MG63 (cell line): ENCODE measurements at regions not wholly inside any gene's neighbourhood (a gene's known extent, or its start where the extent isn't known, plus 50 kb on each side); places are given as distances from the start of the nearest gene placed in this dataset.
"Not testable (repeated sequence)": the region's sequence is repeated elsewhere in the genome, so short reads cannot be mapped to it uniquely, and the experiment has no call there.

ENCODE experiments used
- DNase-seq: peaks from one replicate; pipeline ENCODE4 v3.0.0-alpha.2; 2020
- H3K27me3 ChIP-seq: fragments of 250-450 bp; sonication (Bioruptor Pico); 2 replicates; pipeline ENCODE4 v1.5.1; 2020; ENCODE audit warnings: mild to moderate bottlenecking, moderate library complexity
- H3K36me3 ChIP-seq: fragments of 250-450 bp; sonication (Bioruptor Pico); 2 replicates; pipeline ENCODE4 v1.5.1; 2020; ENCODE audit warnings: mild to moderate bottlenecking, moderate library complexity
- H3K4me3 ChIP-seq: fragments of 250-450 bp; sonication (Bioruptor Pico); 2 replicates; pipeline ENCODE4 v1.5.1; 2020; ENCODE audit warnings: mild to moderate bottlenecking, moderate library complexity
- H3K9me3 ChIP-seq: fragments of 250-450 bp; sonication (Bioruptor Pico); 2 replicates; pipeline ENCODE4 v1.5.1; 2020; ENCODE audit warnings: mild to moderate bottlenecking, moderate library complexity

- no peaks in the 10 kb centered on the region for H3K36me3 ChIP-seq
- no peak for DNase-seq
- no peak overlapping the region for H3K4me3 ChIP-seq
- no peaks in the 10 kb centered on the region for H3K9me3 ChIP-seq
- H3K27me3 ChIP-seq, result no peaks in the 10 kb centered on the region
These were observed 334.5 kb upstream of the KCNMB2 start for GRCh38 chr3:178201714-178202113.

- H3K4me3 ChIP-seq, result no peak overlapping the region
- DNase-seq, result no peak
- no peaks in the 10 kb centered on the region for H3K27me3 ChIP-seq
- no peaks in the 10 kb centered on the region for H3K36me3 ChIP-seq
- H3K9me3 ChIP-seq, result no peaks in the 10 kb centered on the region
These were observed 334.0 kb upstream of the KCNMB2 start for GRCh38 chr3:178202194-178202593.

- no peaks in the 10 kb centered on the region for H3K27me3 ChIP-seq
- no peaks in the 10 kb centered on the region for H3K9me3 ChIP-seq
- no peak overlapping the region for H3K4me3 ChIP-seq
- no peaks in the 10 kb centered on the region for H3K36me3 ChIP-seq
- DNase-seq, result peak; percentile 36
These were observed 333.1 kb upstream of the KCNMB2 start for GRCh38 chr3:178203165-178203564.

GRCh38 chr3:178203650-178204049, 332.6 kb upstream of the KCNMB2 start:
- Histone ChIP-seq H3K4me3 (no peak overlapping the region), H3K36me3 (no peaks in the 10 kb centered on the region), H3K27me3 (no peaks in the 10 kb centered on the region), H3K9me3 (no peaks in the 10 kb centered on the region)
- DNase-seq, result no peak

- no peaks in the 10 kb centered on the region for H3K27me3 ChIP-seq
- H3K9me3 ChIP-seq, result no peaks in the 10 kb centered on the region
- DNase-seq, result no peak
- H3K36me3 ChIP-seq, result no peaks in the 10 kb centered on the region
- no peak overlapping the region for H3K4me3 ChIP-seq
These were observed 330.5 kb upstream of the KCNMB2 start for GRCh38 chr3:178205740-178206139.

- Histone ChIP-seq H3K36me3 (no peaks in the 10 kb centered on the region), H3K27me3 (no peaks in the 10 kb centered on the region), H3K4me3 (no peak overlapping the region), H3K9me3 (no peaks in the 10 kb centered on the region)
- DNase-seq, result no peak
These were observed 329.7 kb upstream of the KCNMB2 start for GRCh38 chr3:178206521-178206920.

GRCh38 chr3:178207161-178207560, 329.1 kb upstream of the KCNMB2 start:
- not testable (repeated sequence) for H3K27me3 ChIP-seq, DNase-seq, H3K9me3 ChIP-seq, H3K4me3 ChIP-seq, H3K36me3 ChIP-seq

- DNase-seq, H3K27me3 ChIP-seq, H3K36me3 ChIP-seq, H3K4me3 ChIP-seq, H3K9me3 ChIP-seq: not testable (repeated sequence)
These were observed 328.6 kb upstream of the KCNMB2 start for GRCh38 chr3:178207627-178208026.

GRCh38 chr3:178209116-178209515, 327.1 kb upstream of the KCNMB2 start:
- not testable (repeated sequence) for DNase-seq, H3K36me3 ChIP-seq, H3K27me3 ChIP-seq, H3K4me3 ChIP-seq, H3K9me3 ChIP-seq

- H3K9me3 ChIP-seq, H3K4me3 ChIP-seq, H3K36me3 ChIP-seq, DNase-seq, H3K27me3 ChIP-seq: not testable (repeated sequence)
These were observed 326.6 kb upstream of the KCNMB2 start for GRCh38 chr3:178209618-178210017.

- H3K36me3 ChIP-seq, H3K9me3 ChIP-seq, H3K4me3 ChIP-seq, H3K27me3 ChIP-seq: not testable (repeated sequence)
- peak; percentile 56 for DNase-seq
These were observed 325.1 kb upstream of the KCNMB2 start for GRCh38 chr3:178211086-178211485.

GRCh38 chr3:178217479-178217878, 318.8 kb upstream of the KCNMB2 start:
- no peaks in the 10 kb centered on the region; the same call in 1 of the 2 replicates for H3K9me3 ChIP-seq
- H3K36me3 ChIP-seq, result no peaks in the 10 kb centered on the region
- no peak overlapping the region for H3K4me3 ChIP-seq
- H3K27me3 ChIP-seq, result no peaks in the 10 kb centered on the region
- DNase-seq, result no peak

- no peak for DNase-seq
- Histone ChIP-seq H3K27me3 (no peaks in the 10 kb centered on the region), H3K36me3 (no peaks in the 10 kb centered on the region), H3K4me3 (no peak overlapping the region), H3K9me3 (no peaks in the 10 kb centered on the region; the same call in 1 of the 2 replicates)
These were observed 318.0 kb upstream of the KCNMB2 start for GRCh38 chr3:178218231-178218630.

GRCh38 chr3:178219661-178220060, 316.6 kb upstream of the KCNMB2 start:
- H3K4me3 ChIP-seq, DNase-seq, H3K27me3 ChIP-seq, H3K9me3 ChIP-seq, H3K36me3 ChIP-seq: not testable (repeated sequence)

GRCh38 chr3:178223876-178224275, 312.4 kb upstream of the KCNMB2 start:
- H3K27me3 ChIP-seq, result no peaks in the 10 kb centered on the region
- H3K36me3 ChIP-seq, result no peaks in the 10 kb centered on the region
- H3K4me3 ChIP-seq, result no peak overlapping the region
- no peaks in the 10 kb centered on the region; the same call in 1 of the 2 replicates for H3K9me3 ChIP-seq
- no peak for DNase-seq

- Histone ChIP-seq H3K9me3 (no peaks in the 10 kb centered on the region), H3K27me3 (no peaks in the 10 kb centered on the region), H3K4me3 (no peak overlapping the region), H3K36me3 (no peaks in the 10 kb centered on the region)
- DNase-seq, result no peak
These were observed 310.1 kb upstream of the KCNMB2 start for GRCh38 chr3:178226094-178226493.

GRCh38 chr3:178231645-178232044, 304.6 kb upstream of the KCNMB2 start:
- no peak overlapping the region for H3K4me3 ChIP-seq
- H3K36me3 ChIP-seq, result no peaks in the 10 kb centered on the region
- H3K9me3 ChIP-seq, result no peaks in the 10 kb centered on the region
- no peaks in the 10 kb centered on the region for H3K27me3 ChIP-seq
- DNase-seq, result no peak

GRCh38 chr3:178233371-178234071, 302.7 kb upstream of the KCNMB2 start:
- H3K27me3 ChIP-seq, result no peaks in the 10 kb centered on the region
- H3K36me3 ChIP-seq, result no peaks in the 10 kb centered on the region
- DNase-seq, result no peak
- H3K9me3 ChIP-seq, result no peaks in the 10 kb centered on the region
- H3K4me3 ChIP-seq, result no peak overlapping the region
